ENCODE measurements at regions not wholly inside any gene's neighbourhood (a gene's known extent, or its start where the extent isn't known, plus 50 kb on each side); places are given as distances from the start of the nearest gene placed in this dataset.

DNA sequence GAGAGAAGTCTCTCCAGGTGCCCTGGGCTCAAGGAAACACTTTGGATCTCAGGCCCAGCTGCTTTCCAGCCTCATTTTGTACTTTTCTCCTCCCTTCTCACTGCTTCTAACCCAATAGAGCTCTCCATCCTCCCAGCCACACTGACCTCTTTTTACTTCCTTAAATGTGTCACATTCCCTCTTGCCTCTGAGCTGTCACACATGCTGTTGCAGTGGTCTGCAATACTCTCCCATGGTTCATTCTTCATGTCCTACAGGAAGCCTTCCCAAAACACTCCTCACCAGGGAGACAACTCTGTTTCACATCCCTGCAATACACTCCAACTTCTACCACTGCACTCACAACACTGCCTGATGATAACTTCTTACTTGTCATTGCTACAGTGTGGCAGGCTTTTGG, 242.1 kb upstream of the DYNLRB2 start:
- DNase-seq = no peak

- DNase-seq = no peak
Observed at GRCh38 chr16:80296034-80296433, 244.8 kb upstream of the DYNLRB2 start.

DNA sequence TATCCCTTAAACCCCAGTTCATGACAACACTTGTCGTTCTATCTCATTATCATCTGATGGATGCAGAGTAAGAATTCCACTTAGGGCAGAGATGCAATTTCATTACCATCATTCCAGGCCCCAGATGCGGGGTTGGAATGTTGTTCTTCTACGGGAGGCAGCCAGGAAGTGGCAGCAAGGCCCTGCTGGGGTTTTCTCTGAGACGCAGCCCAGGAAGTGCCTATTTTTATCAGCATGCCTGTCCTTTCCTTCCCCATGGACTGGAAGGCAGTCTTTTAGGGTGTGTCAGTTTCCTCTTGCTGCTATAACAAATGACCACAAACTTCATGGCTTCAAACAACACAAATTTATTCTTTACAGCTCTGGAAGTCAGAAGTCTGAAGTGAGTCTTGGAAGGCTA, 246.6 kb upstream of the DYNLRB2 start:
- no peak for DNase-seq

GRCh38 chr16:80288616-80289015, 252.2 kb upstream of the DYNLRB2 start:
- no peak for DNase-seq

GRCh38 chr16:80287674-80288073, 253.1 kb upstream of the DYNLRB2 start:
- DNase-seq = no peak

DNA sequence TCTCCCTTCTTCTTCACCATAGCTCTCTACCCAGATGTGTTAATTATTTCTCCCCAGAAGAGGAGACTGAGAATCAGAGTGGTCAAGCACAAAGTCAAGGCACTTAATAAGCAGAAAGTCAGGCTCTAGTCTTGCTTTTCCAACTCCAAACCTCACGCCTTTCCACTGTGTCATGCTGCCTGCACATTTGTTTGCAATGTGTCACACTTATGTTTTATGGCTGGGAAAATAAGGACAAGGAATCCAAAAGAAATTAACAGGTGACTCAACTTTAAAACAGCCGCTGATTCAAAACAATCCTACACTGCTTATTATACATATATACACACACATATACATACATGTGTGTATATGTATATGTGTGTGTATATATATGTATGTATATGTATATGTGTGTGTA, 255.7 kb upstream of the DYNLRB2 start:
- no peak for DNase-seq

GRCh38 chr16:80283466-80284392, 257.1 kb upstream of the DYNLRB2 start:
- no peak for DNase-seq

DNA sequence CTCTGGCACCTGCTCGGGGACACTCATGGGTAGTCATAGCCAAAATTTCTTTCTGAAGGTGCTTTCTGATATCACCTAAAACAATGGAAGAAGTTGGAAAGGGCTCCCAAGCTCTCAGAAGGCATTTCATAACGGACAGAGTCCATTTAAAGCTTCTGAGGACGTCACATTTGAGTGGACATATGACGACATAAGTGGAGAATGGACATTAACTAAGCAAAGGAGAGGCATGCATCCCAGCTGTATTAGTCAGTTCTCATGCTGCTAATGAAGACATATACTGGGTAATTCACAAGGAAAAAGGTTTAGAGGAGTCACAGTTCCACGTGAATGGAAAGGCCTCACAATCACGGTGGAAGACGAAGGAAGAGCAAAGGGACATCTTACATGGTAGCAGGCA, 260.2 kb upstream of the DYNLRB2 start:
- DNase-seq = no peak

DNA sequence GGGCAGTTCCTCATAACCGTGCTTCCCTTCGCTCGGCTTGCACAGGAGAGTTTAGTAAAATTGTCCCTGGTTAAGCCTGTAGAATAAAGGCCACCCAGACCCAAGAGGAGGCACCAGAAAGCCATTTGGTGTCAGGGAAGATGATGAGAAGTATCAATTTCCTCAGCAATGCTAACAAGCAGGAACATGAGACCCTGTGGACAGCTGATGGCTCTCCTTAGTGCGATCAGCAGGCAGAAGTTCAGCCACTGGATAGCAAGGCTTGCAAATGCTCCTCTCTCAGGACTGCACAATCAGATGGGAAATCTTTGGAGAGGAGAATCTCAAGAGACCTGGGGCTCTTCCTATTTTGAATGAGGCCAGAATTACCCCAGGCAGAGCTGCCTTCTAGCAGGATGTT, 261.1 kb upstream of the DYNLRB2 start:
- no peak for DNase-seq

DNA sequence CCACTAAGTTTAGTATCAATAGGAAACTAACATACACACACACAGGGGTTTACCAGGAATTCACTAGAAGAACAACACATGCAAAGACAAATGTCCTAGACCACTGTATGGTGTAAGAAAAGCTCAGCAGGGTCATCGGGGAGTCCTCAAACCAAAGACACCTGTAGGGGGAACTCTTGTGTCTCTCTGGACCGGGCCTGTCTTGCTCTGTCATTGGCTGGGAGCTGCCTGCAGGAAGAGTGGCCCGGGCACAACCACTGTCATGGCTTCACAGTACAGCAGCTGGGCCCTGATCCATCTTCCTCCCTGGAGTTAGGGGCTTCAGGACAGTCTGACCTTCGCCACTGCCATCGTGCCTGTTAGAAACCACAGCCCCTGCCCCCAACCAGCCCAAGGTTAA, 263.6 kb upstream of the DYNLRB2 start:
- DNase-seq = no peak

- no peak for DNase-seq
Observed at GRCh38 chr16:80274576-80275191, 266.1 kb upstream of the DYNLRB2 start.

- DNase-seq = no peak
Observed at GRCh38 chr16:80273635-80274538, 266.9 kb upstream of the DYNLRB2 start.

GRCh38 chr16:80265624-80266306, 275.0 kb upstream of the DYNLRB2 start:
- DNase-seq = no peak

GRCh38 chr16:80263848-80264694, 276.7 kb upstream of the DYNLRB2 start:
- DNase-seq = no peak

DNA sequence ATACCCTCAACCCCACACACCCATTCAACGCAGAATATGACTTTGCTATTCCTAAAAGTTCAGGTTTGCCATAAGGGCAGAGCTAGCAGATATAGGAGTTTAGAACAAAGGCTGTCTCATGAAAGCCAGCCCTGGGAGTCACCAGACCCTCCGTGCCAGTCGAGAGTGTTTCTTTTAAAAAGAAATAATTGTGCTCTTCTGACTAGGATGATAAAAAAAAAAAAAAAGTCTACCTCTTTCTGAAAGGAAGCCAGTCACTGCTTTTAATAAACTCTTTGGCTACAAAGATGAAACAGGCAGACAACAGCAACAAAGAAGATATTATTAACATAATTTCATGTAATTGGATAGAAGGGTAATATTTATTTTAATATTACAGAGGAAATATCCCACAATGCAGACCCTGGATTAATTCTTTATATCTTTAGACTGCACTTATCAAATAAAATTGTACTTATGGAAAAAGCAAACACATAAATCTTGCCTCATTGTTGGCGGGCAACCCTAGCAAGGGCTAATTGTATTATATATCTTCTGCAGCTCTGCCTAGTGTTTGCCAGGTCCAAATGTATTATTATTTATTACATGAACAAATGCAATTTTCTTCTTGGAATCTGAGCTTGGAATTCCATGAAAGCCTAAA, 277.5 kb upstream of the DYNLRB2 start:
- DNase-seq = no peak

DNA sequence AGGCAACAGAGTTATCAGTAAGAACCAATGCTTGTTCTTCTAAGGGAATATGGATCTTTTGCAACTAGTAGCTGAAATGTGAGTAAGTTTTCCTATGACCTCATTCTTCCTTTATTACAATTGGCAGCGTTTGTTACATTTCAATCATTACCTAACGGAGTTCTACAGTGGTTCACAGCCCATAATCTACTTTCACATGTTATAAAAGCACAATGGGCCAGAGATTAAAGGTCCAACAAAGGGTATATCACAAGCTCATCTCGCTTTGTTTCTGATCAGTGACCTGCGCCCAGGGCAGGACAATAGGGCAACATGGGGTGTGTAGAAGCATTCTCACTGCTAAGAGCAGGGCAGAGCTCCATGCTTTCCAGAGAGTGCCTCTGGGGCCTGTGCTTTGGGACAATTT, 279.9 kb upstream of the DYNLRB2 start:
- DNase-seq = no peak

- DNase-seq = no peak
Observed at GRCh38 chr16:80259290-80259805, 281.4 kb upstream of the DYNLRB2 start.

GRCh38 chr16:80258407-80258806, 282.4 kb upstream of the DYNLRB2 start:
- no peak for DNase-seq

DNA sequence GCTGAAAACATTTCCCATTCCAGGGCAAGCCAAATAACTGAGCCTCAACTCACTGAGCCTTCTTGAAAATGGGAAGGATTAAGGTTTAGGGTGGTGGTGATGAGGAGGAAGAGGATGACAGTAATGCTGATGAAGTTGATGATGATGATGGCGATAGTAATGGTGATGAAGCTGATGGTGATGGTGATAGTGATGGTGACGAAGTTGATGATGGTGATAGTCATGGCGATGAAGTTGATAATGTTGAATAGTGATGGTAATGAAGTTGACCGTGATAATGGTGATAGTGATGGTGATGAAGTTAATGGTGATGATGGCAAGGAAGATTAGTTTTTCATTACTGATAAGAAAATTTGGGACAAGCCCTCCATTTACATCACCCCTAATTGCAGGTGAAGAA, 285.8 kb upstream of the DYNLRB2 start:
- no peak for DNase-seq

DNA sequence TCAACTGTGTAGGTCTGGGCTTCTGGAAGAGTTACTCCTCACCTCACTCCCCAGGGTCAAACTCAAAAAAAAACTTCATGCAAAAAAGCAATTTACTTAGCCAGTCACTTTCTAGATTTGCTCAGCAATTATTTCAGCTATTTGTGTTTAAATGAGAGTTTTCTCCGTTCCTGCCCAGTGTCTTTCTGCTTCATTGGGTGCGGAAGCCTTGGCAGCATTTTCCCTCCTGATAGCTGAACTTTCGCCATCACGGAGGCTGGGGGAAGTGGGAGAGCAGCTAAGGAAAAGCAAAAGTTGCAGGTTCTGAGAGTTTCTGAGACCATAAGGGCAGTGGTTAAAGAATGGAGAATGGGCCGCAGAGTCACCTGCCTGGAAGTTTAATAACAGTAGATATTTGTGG, 287.1 kb upstream of the DYNLRB2 start:
- DNase-seq = no peak

DNA sequence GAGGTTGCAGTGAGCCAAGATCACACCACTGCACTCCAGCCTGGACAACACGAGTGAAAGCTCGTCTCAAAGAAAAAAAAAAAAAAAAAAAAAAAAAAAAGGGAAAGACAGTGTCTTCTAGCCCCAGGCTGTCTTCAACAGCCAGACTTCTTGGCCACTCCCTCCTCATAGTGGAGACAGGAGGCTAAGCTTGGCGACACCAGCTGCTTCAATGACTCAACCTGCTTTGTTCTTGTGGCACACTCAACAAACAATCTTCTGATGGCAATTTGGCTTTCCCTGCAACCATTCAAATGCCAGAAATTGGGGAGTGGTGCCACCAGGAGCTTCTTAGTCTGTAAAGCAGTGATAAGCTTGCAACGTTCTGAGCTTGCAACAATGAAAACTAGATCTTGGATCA, 290.4 kb upstream of the DYNLRB2 start:
- no peak for DNase-seq

All from stimulated activated CD8-positive, alpha-beta memory T cell treated with anti-CD3 and anti-CD28 coated beads, Interleukin-4, amount 100 ng/mL, for 48 hours (primary cell).